ENCODE measurements at regions not wholly inside any gene's neighbourhood (a gene's known extent, or its start where the extent isn't known, plus 50 kb on each side); places are given as distances from the start of the nearest gene placed in this dataset.

DNA sequence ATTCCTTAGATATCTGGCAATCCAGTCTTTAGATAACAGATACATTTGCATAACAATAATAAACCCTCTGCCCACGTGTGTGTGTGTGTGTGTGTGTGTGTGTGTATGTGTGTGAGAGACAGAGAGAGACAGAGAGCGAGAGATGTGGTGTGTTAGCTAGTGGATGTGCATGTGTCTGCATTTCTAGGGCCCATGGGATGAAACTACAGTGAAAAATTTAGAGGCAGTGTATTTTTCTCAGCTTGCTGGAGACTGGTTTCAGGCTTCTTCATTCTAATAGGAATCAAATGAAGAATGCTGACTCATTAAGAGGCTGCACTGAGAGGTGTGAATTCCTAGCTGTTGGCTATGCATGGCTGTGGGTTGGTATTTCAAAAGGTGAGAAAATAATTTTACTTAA, 303.2 kb downstream of the LMX1A start:
- TF ChIP-seq, protein P1, sequence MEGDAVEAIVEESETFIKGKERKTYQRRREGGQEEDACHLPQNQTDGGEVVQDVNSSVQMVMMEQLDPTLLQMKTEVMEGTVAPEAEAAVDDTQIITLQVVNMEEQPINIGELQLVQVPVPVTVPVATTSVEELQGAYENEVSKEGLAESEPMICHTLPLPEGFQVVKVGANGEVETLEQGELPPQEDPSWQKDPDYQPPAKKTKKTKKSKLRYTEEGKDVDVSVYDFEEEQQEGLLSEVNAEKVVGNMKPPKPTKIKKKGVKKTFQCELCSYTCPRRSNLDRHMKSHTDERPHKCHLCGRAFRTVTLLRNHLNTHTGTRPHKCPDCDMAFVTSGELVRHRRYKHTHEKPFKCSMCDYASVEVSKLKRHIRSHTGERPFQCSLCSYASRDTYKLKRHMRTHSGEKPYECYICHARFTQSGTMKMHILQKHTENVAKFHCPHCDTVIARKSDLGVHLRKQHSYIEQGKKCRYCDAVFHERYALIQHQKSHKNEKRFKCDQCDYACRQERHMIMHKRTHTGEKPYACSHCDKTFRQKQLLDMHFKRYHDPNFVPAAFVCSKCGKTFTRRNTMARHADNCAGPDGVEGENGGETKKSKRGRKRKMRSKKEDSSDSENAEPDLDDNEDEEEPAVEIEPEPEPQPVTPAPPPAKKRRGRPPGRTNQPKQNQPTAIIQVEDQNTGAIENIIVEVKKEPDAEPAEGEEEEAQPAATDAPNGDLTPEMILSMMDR (IDR thresholded peaks at IDR 0.05), result no peak
- TF ChIP-seq EZH2 (IDR thresholded peaks at IDR 0.05) (no peak), EZH2phosphoT487 (IDR thresholded peaks at IDR 0.05) (no peak)
